ENCODE measurements at regions not wholly inside any gene's neighbourhood (a gene's known extent, or its start where the extent isn't known, plus 50 kb on each side); places are given as distances from the start of the nearest gene placed in this dataset.
"Not testable (repeated sequence)": the region's sequence is repeated elsewhere in the genome, so short reads cannot be mapped to it uniquely, and the experiment has no call there.

DNA sequence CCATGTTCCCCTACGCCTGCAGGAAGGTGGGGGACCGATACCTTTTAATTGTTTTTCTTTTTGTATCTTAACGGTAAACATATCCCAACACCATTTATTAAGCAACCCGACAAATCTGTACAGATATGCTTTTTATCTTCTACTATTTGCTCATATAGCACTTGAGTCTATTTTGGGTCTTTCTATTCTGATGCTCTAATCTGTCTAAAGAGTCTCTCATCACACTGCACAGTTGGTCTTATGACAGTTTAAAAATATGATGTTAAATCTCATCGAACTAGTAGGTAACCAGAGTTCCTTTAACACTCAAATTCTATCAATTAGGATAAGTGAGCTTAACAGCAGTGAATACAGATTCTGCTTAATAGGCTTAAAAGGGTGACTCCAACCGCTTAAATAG is 111.6 kb downstream of the SOCS6 start:
- FAIRE-seq (no peak), DNase-seq (ENCODE audit: insufficient read length, low spot score) (no peak)
- TF ChIP-seq SPI1 (IDR thresholded peaks at IDR 0.05; ENCODE audit: low read depth, low read length) (no peak), POLR2A (IDR thresholded peaks at IDR 0.05; ENCODE audit: low read depth, low read length) (no peak), POLR2AphosphoS5 (IDR thresholded peaks at IDR 0.05; ENCODE audit: low read depth, low read length) (no peak), PAX5 (IDR thresholded peaks at IDR 0.05; ENCODE audit: insufficient read depth, low read length, severe bottlenecking) (no peak), TAF1 (IDR thresholded peaks at IDR 0.05; ENCODE audit: low read depth, low read length) (no peak), POU2F2 (IDR thresholded peaks at IDR 0.05; ENCODE audit: low read depth, low read length) (no peak)

DNA sequence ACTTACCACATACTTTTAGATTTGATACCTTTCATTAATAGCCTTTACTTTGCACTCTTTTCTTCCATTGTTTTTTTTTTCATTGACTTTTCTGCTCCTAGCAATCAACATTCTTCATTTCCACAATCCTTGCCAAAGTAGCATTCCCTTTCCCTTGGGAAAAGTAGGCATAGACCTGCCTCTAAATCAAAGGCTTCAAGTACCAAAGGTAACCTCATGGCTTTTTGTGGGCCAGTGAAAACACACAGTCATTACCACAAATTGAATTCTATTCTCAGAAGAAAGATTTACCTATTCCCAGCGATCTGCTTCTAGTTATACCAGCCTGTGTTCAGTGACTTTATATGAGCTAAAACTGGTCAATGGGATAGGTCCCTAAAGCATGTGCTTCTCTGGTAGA is 109.2 kb downstream of the SOCS6 start:
- no peak for DNase-seq (ENCODE audit: insufficient read length, low spot score)
- TF ChIP-seq POU2F2 (IDR thresholded peaks at IDR 0.05; ENCODE audit: low read depth, low read length): no peak
- FAIRE-seq: no peak

DNA sequence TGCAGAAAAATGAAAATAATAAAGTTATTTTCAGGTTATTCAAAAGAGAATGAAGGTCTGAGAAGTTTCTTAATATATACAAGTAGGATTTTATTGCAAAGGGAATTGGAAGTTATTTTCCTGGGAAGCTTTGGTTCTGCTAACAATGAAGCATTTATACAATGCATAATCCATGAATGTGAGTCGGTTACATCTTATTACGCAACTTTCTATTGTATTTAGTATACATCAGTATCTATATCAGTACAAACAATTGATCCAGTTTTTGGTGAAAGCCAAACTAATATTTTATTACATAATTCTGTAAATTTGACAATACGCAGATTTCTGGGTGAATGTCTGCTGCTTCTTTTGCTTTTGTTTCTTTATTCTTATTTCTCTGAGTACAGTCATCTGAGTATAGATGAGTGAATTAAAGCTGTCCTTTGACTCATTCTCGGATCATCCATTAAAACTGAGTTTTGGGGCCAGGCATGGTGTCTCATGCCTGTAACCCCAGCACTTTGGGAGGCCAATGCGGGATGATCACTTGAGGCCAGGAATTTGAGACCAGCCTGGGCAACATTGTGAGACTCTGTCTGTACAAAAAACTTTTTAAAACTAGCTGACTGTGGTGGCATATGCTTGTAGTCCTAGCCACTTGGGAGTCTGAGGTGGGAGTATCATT is 108.5 kb downstream of the SOCS6 start:
- no peak for FAIRE-seq
- TF ChIP-seq TAF1 (IDR thresholded peaks at IDR 0.05; ENCODE audit: low read depth, low read length): no peak
- no peak for TF ChIP-seq PAX5 (IDR thresholded peaks at IDR 0.05; ENCODE audit: insufficient read depth, low read length, severe bottlenecking)
- no peak for TF ChIP-seq SPI1 (IDR thresholded peaks at IDR 0.05; ENCODE audit: low read depth, low read length)
- TF ChIP-seq POU2F2 (IDR thresholded peaks at IDR 0.05; ENCODE audit: low read depth, low read length): no peak
- no peak for TF ChIP-seq POLR2A (IDR thresholded peaks at IDR 0.05; ENCODE audit: low read depth, low read length)
- no peak for TF ChIP-seq POLR2AphosphoS5 (IDR thresholded peaks at IDR 0.05; ENCODE audit: low read depth, low read length)

DNA sequence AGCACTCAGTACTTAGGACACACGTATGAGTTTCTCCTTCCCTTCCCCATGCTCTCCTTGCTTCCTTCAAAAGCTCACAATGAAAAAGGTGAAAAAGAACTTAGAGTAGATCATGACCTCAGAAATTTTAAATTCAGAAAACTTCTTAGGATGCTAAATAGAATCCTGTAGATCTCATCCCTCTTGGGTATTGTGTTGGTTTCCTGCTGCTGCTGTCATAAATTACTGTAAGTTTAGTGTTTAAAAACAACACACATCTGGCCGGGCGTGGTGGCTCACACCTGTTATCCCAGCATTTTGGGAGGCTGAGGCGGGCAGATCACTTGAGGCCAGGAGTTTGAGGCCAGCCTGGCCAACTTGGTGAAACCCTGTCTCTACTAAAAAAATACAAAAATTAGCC is 106.9 kb downstream of the SOCS6 start:
- DNase-seq (ENCODE audit: insufficient read length, low spot score); FAIRE-seq: not testable (repeated sequence)

More for the DNA sequence above, 108.5 kb downstream of the SOCS6 start:
- DNase-seq (ENCODE audit: insufficient read length, low spot score): no peak

DNA sequence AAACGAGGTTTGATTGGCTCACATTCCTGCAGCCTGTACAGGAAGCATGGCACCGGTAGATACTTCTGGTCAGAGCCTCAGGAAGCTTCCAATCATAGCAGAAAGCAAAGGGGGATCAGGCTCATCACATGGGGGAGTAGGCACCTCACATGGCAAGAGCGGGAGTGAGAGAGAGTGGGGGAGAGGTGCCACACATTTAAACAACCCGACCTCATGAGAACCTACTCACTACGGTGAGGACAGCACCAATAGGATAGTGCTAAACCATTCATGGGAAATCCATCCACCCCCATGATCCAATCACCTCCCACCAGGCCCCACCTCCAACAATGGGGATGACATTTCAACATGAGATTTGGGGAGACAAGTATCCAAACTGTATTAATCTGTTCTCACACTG is 105.8 kb downstream of the SOCS6 start:
- DNase-seq (ENCODE audit: insufficient read length, low spot score): no peak
- TF ChIP-seq SPI1 (IDR thresholded peaks at IDR 0.05; ENCODE audit: low read depth, low read length) (no peak), POLR2A (IDR thresholded peaks at IDR 0.05; ENCODE audit: low read depth, low read length) (no peak), TAF1 (IDR thresholded peaks at IDR 0.05; ENCODE audit: low read depth, low read length) (no peak), POLR2AphosphoS5 (IDR thresholded peaks at IDR 0.05; ENCODE audit: low read depth, low read length) (no peak), PAX5 (IDR thresholded peaks at IDR 0.05; ENCODE audit: insufficient read depth, low read length, severe bottlenecking) (no peak), POU2F2 (IDR thresholded peaks at IDR 0.05; ENCODE audit: low read depth, low read length) (no peak)
- no peak for FAIRE-seq

DNA sequence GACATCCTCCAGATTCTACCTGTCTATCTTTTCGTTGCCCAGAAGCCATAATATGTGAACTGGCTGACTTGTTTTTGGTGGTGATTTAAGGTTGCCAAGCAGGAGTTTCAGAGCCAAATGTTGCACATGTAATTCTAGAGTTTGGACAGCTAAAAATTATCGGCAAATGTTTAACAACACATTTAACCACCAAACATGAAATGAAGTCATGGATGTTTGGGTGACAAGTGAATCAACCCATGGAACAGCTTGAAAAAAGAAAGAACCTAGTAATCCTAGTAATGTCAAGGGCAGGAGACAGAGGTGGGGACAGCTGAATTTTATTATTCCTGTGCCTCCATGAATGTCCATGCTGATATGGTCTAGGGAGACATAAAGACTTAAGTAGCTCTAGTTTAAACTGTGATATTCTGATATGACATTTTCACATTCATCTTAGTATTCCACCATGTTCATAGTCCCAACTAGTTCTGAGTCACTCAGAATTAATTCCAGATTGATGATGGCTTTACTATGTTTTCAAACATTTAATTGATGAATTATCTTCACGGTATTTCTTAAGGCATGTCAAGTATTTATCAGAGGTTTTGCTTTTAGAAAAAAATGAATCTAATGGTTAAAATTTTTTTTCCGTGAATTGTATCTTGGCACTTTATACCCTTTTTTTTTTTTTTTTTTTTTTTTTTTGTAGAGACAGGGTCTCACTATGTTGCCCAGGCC is 101.7 kb downstream of the SOCS6 start:
- no peak for TF ChIP-seq POLR2AphosphoS5 (IDR thresholded peaks at IDR 0.05; ENCODE audit: low read depth, low read length)
- no peak for TF ChIP-seq POU2F2 (IDR thresholded peaks at IDR 0.05; ENCODE audit: low read depth, low read length)
- no peak for TF ChIP-seq SPI1 (IDR thresholded peaks at IDR 0.05; ENCODE audit: low read depth, low read length)
- TF ChIP-seq POLR2A (IDR thresholded peaks at IDR 0.05; ENCODE audit: low read depth, low read length): no peak
- no peak for TF ChIP-seq TAF1 (IDR thresholded peaks at IDR 0.05; ENCODE audit: low read depth, low read length)
- TF ChIP-seq PAX5 (IDR thresholded peaks at IDR 0.05; ENCODE audit: insufficient read depth, low read length, severe bottlenecking): no peak
- FAIRE-seq (no peak), DNase-seq (ENCODE audit: insufficient read length, low spot score) (no peak)

DNA sequence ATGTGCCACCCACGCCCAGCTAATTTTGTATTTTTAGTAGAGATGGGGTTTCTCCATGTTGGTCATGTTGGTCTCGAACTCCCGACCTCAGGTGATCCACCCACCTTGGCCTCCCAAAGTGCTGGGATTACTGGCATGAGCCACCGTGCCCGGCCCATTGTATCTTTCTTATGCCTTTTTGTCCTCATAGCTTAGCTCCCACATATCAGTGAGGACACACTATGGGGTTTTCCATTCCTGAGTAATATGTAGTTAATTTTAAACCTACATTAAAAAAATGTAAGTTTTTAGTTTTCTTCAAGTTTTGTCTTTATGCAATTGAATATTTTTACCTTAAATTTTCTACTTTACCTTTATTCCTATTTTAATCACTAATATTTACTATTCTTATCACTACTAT is 100.2 kb downstream of the SOCS6 start:
- DNase-seq (ENCODE audit: insufficient read length, low spot score); FAIRE-seq: not testable (repeated sequence)

DNA sequence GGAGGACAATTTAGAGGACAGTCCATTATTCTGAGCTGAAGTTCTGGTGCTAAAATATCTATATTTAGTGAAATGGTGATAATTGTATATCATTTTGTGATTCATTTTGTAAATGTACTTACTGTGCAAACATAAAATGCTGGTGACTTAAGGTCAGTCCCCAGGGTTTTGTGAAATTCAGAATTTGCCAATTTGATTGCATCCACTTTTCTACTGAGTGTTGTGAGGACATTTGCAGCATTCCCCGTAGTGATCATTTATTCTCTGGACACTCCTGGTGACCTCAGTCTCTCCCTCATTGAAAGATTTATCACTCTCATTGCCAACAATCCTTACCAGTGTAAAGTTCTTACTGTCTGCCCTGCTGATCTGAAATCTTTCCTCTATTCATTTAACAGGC is 98.2 kb downstream of the SOCS6 start:
- no peak for FAIRE-seq
- TF ChIP-seq TAF1 (IDR thresholded peaks at IDR 0.05; ENCODE audit: low read depth, low read length): no peak
- TF ChIP-seq POLR2AphosphoS5 (IDR thresholded peaks at IDR 0.05; ENCODE audit: low read depth, low read length): no peak
- TF ChIP-seq PAX5 (IDR thresholded peaks at IDR 0.05; ENCODE audit: insufficient read depth, low read length, severe bottlenecking): no peak
- no peak for TF ChIP-seq POU2F2 (IDR thresholded peaks at IDR 0.05; ENCODE audit: low read depth, low read length)
- TF ChIP-seq POLR2A (IDR thresholded peaks at IDR 0.05; ENCODE audit: low read depth, low read length): no peak
- no peak for TF ChIP-seq SPI1 (IDR thresholded peaks at IDR 0.05; ENCODE audit: low read depth, low read length)
- DNase-seq (ENCODE audit: insufficient read length, low spot score): no peak

DNA sequence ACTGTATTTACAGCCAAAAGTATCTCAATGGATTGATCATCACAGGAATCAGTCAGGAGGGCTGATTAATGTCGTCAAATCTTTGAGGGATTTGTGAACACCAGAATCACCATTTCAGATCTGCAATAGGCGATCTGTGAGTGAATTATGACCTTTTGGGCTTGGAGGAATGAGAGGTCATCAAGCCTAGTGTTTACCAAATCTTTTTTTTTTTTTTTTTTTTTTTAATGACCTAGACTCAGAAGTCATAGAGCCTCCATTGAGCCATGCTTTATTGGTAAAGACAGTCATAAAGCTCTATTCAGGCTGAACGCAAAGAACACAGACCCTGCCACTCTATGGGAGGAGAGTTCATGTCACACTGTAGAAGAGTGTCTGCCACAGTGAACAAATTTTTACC is 97.7 kb downstream of the SOCS6 start:
- no peak for FAIRE-seq

DNA sequence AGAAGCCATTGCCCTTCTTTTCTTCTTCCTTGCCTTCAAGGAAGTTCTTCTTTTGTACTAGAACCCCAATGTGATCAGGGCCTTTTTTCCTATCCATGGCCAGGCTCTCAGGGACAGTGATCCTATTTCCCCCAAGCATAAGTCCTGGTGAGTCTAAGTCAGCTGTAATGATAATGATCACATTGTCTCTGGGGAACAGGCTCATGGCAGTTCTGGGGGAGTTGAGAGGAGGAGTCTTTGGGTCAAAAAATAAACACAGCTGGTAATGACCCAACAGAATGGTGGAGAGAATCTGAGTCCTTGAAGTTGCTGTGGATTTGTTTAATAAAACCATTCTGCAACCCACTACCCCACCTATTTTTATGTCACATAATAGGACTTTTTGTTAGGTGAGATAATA is 96.6 kb downstream of the SOCS6 start:
- FAIRE-seq (no peak), DNase-seq (ENCODE audit: insufficient read length, low spot score) (no peak)
- TF ChIP-seq SPI1 (IDR thresholded peaks at IDR 0.05; ENCODE audit: low read depth, low read length) (no peak), POU2F2 (IDR thresholded peaks at IDR 0.05; ENCODE audit: low read depth, low read length) (no peak), POLR2AphosphoS5 (IDR thresholded peaks at IDR 0.05; ENCODE audit: low read depth, low read length) (no peak), POLR2A (IDR thresholded peaks at IDR 0.05; ENCODE audit: low read depth, low read length) (no peak), PAX5 (IDR thresholded peaks at IDR 0.05; ENCODE audit: insufficient read depth, low read length, severe bottlenecking) (no peak), TAF1 (IDR thresholded peaks at IDR 0.05; ENCODE audit: low read depth, low read length) (no peak)

More for the DNA sequence above, 97.7 kb downstream of the SOCS6 start:
- DNase-seq (ENCODE audit: insufficient read length, low spot score): no peak
- TF ChIP-seq PAX5 (IDR thresholded peaks at IDR 0.05; ENCODE audit: insufficient read depth, low read length, severe bottlenecking): no peak

Data from GM12891 (cell line).